K562 (cell line): ENCODE measurements at regions not wholly inside any gene's neighbourhood (a gene's known extent, or its start where the extent isn't known, plus 50 kb on each side); places are given as distances from the start of the nearest gene placed in this dataset.

ENCODE experiments used
- ATAC-seq: fragments of 200-7000 bp; cut with Tn5 transposase; 3 replicates; pipeline ENCODE4 v1.9.1; 2020; ENCODE audit warnings: moderate library complexity
- BruUV-seq: library from RNA; stranded (reverse); fragments of 400-500 nt; replicated peaks from 2 replicates; lab custom pipeline; 2021; lab: Mats Ljungman, UMichigan
- CTCF ChIA-PET: fragments of 300-600 bp; formaldehyde crosslinking; extraction: SDS; loops from one replicate; lab custom pipeline; 2021; ENCODE audit warnings: low intra/inter-chr PET ratio; lab: Yijun Ruan, JAX
- POLR2A ChIA-PET: fragments of 300-600, 350-650 bp; sonication (Branson Sonifier 250); formaldehyde crosslinking; extraction: SDS; loops from one replicate; lab custom pipeline; 2021; ENCODE audit warnings: antibody characterized with exemption, inconsistent platforms; lab: Yijun Ruan, JAX
- DNase-seq, 4 experiments: peaks; one replicate each; pipeline versions ENCODE4 v3.0.0 to v3.0.0-alpha.2; 2011 to 2018; ENCODE audit warnings: low spot score in 3 of 4, mixed read lengths in 3 of 4; ENCODE audit errors: extremely low read depth in 1 of 4
- FAIRE-seq: peaks from 2 replicates; lab custom pipeline; 2011; peaks lifted over from hg19 to GRCh38; lab: Jason Lieb, UNC
- H2AFZ ChIP-seq: 2 replicates; pipeline ENCODE4 v1.6.0; 2011; ENCODE audit warnings: low read depth, low read length, control low read depth, inconsistent platforms
- H3K27ac ChIP-seq: fragments of 200-600 bp; 3 replicates; pipeline ENCODE4 v1.8.0; 2011; ENCODE audit warnings: low read depth, mild to moderate bottlenecking, control low read depth, inconsistent platforms, low read length, moderate library complexity, mixed read lengths; ENCODE audit errors: extremely low read depth
- H3K27me3 ChIP-seq, 2 experiments: fragments of 300-600 bp in 1 of 2; 2 replicates in 1 of 2; 3 replicates in 1 of 2; pipeline versions ENCODE4 v1.6.0 to v1.8.0; 2011; ENCODE audit warnings: inconsistent platforms in 2 of 2, low read length in 2 of 2, mild to moderate bottlenecking in 1 of 2, mixed read lengths in 1 of 2, moderate library complexity in 1 of 2; ENCODE audit not compliant: control insufficient read depth in 2 of 2, insufficient read depth in 2 of 2
- H3K36me3 ChIP-seq: fragments of 300-600 bp; 3 replicates; pipeline ENCODE4 v1.8.0; 2011; ENCODE audit warnings: mild to moderate bottlenecking, low read length, inconsistent platforms; ENCODE audit not compliant: control insufficient read depth, insufficient read depth
- H3K4me1 ChIP-seq, 2 experiments: fragments of 200-600 bp in 1 of 2; replicated peaks in 1 of 2; 2 replicates in 1 of 2; 3 replicates in 1 of 2; pipeline versions ENCODE4 v1.5.1 to v1.8.0; 2011; ENCODE audit warnings: inconsistent platforms in 2 of 2, low read length in 2 of 2, mild to moderate bottlenecking in 1 of 2, mixed read lengths in 1 of 2, moderate library complexity in 1 of 2; ENCODE audit not compliant: control insufficient read depth in 2 of 2, insufficient read depth in 2 of 2
- H3K4me2 ChIP-seq: 2 replicates; pipeline ENCODE4 v1.6.1; 2011; ENCODE audit warnings: low read length, control low read depth, inconsistent platforms, mixed read lengths; ENCODE audit not compliant: insufficient read depth
- H3K4me3 ChIP-seq: fragments of 200-600 bp; sonication (generic), shearing (Covaris generic); 2 replicates; pipeline ENCODE4 v1.5.1; 2016; ENCODE audit warnings: control low read depth, inconsistent platforms
- H3K79me2 ChIP-seq: fragments of 200-600 bp; 3 replicates; pipeline ENCODE4 v1.8.0; 2011; ENCODE audit warnings: low read length, inconsistent platforms; ENCODE audit not compliant: control insufficient read depth, insufficient read depth
- H3K9ac ChIP-seq, 2 experiments: 2 replicates each; pipeline versions ENCODE4 v1.6.0 to v1.6.1; 2011; ENCODE audit warnings: low read depth in 2 of 2, low read length in 2 of 2, control low read depth in 1 of 2, inconsistent platforms in 1 of 2, mild to moderate bottlenecking in 1 of 2, mixed read lengths in 1 of 2; ENCODE audit not compliant: insufficient read depth in 1 of 2
- H3K9me1 ChIP-seq: one replicate; pipeline ENCODE4 v1.6.0; 2011; ENCODE audit warnings: inconsistent platforms, mild to moderate bottlenecking, low read length, moderate library complexity; ENCODE audit not compliant: control insufficient read depth, insufficient read depth
- H3K9me3 ChIP-seq: replicated peaks from 2 replicates; pipeline ENCODE4 v1.5.1; 2011; ENCODE audit warnings: low read depth, low read length, inconsistent platforms; ENCODE audit not compliant: control insufficient read depth, insufficient read depth
- H4K20me1 ChIP-seq: replicated peaks from 2 replicates; pipeline ENCODE4 v1.6.1; 2011; ENCODE audit warnings: low read length, inconsistent platforms, mixed read lengths; ENCODE audit not compliant: control insufficient read depth, insufficient read depth
- EZH2 ChIP-seq: IDR thresholded peaks from 2 replicates; pipeline ENCODE4 v1.6.1; 2012; ENCODE audit warnings: low read depth, mild to moderate bottlenecking, inconsistent platforms, low read length, borderline replicate concordance
- HCFC1 ChIP-seq: IDR thresholded peaks from 2 replicates; pipeline ENCODE4 v1.6.1; 2012; ENCODE audit warnings: low read depth, low read length, improper control_type of control experiment
- HNRNPLL ChIP-seq: fragments of 200-400 bp; formaldehyde crosslinking; IDR thresholded peaks from 2 replicates; pipeline ENCODE4 v1.6.1; 2017; ENCODE audit warnings: low read length, low read depth, mild to moderate bottlenecking; ENCODE audit not compliant: poor library complexity, severe bottlenecking
- KAT2B ChIP-seq: IDR thresholded peaks from one replicate; pipeline ENCODE4 v1.6.1; 2012; ENCODE audit warnings: low read depth, mild to moderate bottlenecking, control low read depth, inconsistent platforms, low read length, moderate library complexity
- MTF1 ChIP-seq: fragments of 250-450 bp; sonication (Bioruptor Pico); IDR thresholded peaks from 2 replicates; pipeline ENCODE4 v1.9.0; 2021; ENCODE audit warnings: moderate library complexity, mild to moderate bottlenecking, inconsistent platforms, borderline replicate concordance
- SFPQ ChIP-seq: fragments of 200-400 bp; formaldehyde crosslinking; IDR thresholded peaks from 2 replicates; pipeline ENCODE4 v1.6.1; 2017; ENCODE audit warnings: mild to moderate bottlenecking, low read depth, low read length, moderate library complexity
- THRA ChIP-seq: fragments of 450-650 bp; IDR thresholded peaks from 2 replicates; pipeline ENCODE4 v1.6.1; 2017; ENCODE audit warnings: mild to moderate bottlenecking, moderate library complexity
- USF2 ChIP-seq: sonication (generic); formaldehyde crosslinking; IDR thresholded peaks from 2 replicates; pipeline ENCODE4 v1.5.0; 2020; ENCODE audit warnings: missing genetic modification reagents
- ZNF561 ChIP-seq: fragments of 450-650 bp; formaldehyde crosslinking; conservative IDR thresholded peaks from 2 replicates; pipeline ENCODE4 v1.4.0; 2020; ENCODE audit warnings: mild to moderate bottlenecking, moderate library complexity
- ZNF639 ChIP-seq, 2 experiments: fragments of 200-800 bp in 1 of 2; sonication (Bioruptor generic) in 1 of 2; sonication (generic) in 1 of 2; formaldehyde crosslinking in 1 of 2; IDR thresholded peaks in 1 of 2; conservative IDR thresholded peaks in 1 of 2; 2 replicates each; pipeline versions ENCODE4 v1.5.0 to v1.6.1; 2016 to 2020; ENCODE audit warnings: missing compliant biosample characterization in 1 of 2, missing genetic modification characterization in 1 of 2, missing genetic modification reagents in 1 of 2
- ZSCAN32 ChIP-seq: fragments of 450-650 bp; formaldehyde crosslinking; IDR thresholded peaks from 2 replicates; pipeline ENCODE4 v1.4.0; 2020; ENCODE audit warnings: mild to moderate bottlenecking, moderate library complexity
- WGBS: fragments of 100-300 bp; shearing (Covaris generic); methylation state at CpG from one replicate; pipeline ENCODE4 v1.1.6; 2016; ENCODE audit warnings: low coverage, mixed read lengths; ENCODE audit not compliant: insufficient coverage; ENCODE audit errors: missing lambda C conversion rate; 5-methylcytosine and 5-hydroxymethylcytosine counted together
- in situ Hi-C: fragments of 300-500 bp; cut with MboI; formaldehyde crosslinking; loops from 4 replicates; pipeline ENCODE4 v1.15.0; 2018; ENCODE audit warnings: inconsistent platforms, mixed read lengths
- intact Hi-C: fragments of 100-400 bp; cut with micrococcal nuclease; formaldehyde crosslinking; loops from 2 replicates; pipeline ENCODE4 v1.14.2; 2022

GRCh38 chr6:137791281-137792159 lies 75.5 kb upstream of the TNFAIP3 start:
- H3K4me1 ChIP-seq: peaks cover 0 to 46% of the 10 kb centered on the region in 2 experiments; a peak in 3 of 5 replicates
- FAIRE-seq (no peak), ATAC-seq (no peak), DNase-seq (no peak)
- in situ Hi-C loops: no loop called here
- ChIA-PET POLR2A (interaction anchor here (0.8 to 1.1 kb wide), 3 partner anchors 9 to 25 kb away, joined by 3 to 4 read pairs (median 4); no protein-coding TSS in a partner anchor), CTCF (no interaction called here)
- no peaks in the 10 kb centered on the region for H3K9me3 ChIP-seq
- no peak overlapping the region for H3K9ac ChIP-seq
- WGBS: 40% methylated on average over 6 of the region's 6 CpGs
- H3K27me3 ChIP-seq: no peaks in the 10 kb centered on the region
- no peak overlapping the region for H2AFZ ChIP-seq
- TF ChIP-seq ZNF639 (CRISPR knock-in tag; conservative IDR thresholded peaks at IDR 0.05 in 1 of 2, IDR thresholded peaks at IDR 0.05 in 1 of 2): no peak
- TF ChIP-seq SFPQ: no peak
- TF ChIP-seq MTF1 (CRISPR knock-in tag): no peak
- no peak for TF ChIP-seq ZNF561 (CRISPR knock-in tag)
- no peak for TF ChIP-seq USF2 (CRISPR knock-in tag)
- no peak for TF ChIP-seq HCFC1
- TF ChIP-seq KAT2B: no peak
- no peak for TF ChIP-seq THRA
- TF ChIP-seq EZH2: no peak
- TF ChIP-seq HNRNPLL: no peak
- TF ChIP-seq ZSCAN32: no peak
- no TSS peak for BruUV-seq
- no peaks in the 10 kb centered on the region for H4K20me1 ChIP-seq
- H3K79me2 ChIP-seq: no peaks in the 10 kb centered on the region
- no peak overlapping the region for H3K4me2 ChIP-seq
- H3K4me3 ChIP-seq: no peak overlapping the region
- intact Hi-C loops: no loop called here
- H3K36me3 ChIP-seq: no peaks in the 10 kb centered on the region
- H3K9me1 ChIP-seq: no peaks in the 10 kb centered on the region
- H3K27ac ChIP-seq: no peak overlapping the region
